ENCODE measurements at regions not wholly inside any gene's neighbourhood (a gene's known extent, or its start where the extent isn't known, plus 50 kb on each side); places are given as distances from the start of the nearest gene placed in this dataset.

DNA sequence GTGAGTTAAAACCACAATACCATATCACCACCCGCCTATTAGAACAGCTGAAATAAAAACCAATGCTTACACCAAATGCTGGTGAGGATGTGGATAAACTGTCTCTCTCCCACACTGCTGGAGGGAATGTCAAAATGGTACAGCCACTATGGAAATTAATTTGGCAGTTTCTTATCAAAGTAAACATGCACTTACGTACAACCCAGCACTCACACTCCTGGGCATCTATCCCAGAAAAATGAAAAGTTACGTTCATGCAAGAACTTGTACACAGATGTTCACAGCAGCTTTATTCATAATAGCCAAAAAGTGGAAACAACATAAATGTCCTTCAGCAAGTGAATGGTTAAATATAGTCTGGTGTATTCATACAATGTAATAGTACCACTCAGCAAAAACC, 173.2 kb upstream of the MYOCD start:
- no peak for TF ChIP-seq EZH2 (IDR thresholded peaks at IDR 0.05)
- TF ChIP-seq POLR2AphosphoS5 (IDR thresholded peaks at IDR 0.05; ENCODE audit: borderline replicate concordance, low read depth, low read length), result no peak
- TF ChIP-seq FOXP2 (optimal IDR thresholded peaks at IDR 0.05; ENCODE audit: control extremely low read depth, extremely low read length, insufficient read depth), result no peak
